HUDEP-2 (cell line): ENCODE measurements at regions not wholly inside any gene's neighbourhood (a gene's known extent, or its start where the extent isn't known, plus 50 kb on each side); places are given as distances from the start of the nearest gene placed in this dataset.

ENCODE experiments used
- DNase-seq, 76 experiments: peaks; one replicate each; lab custom pipeline; 2025; ENCODE audit not compliant: unreplicated experiment in 76 of 76; lab: John Stamatoyannopoulos, UW

GRCh38 chr5:40080191-40080590 is 599.5 kb upstream of the PTGER4 start:
- no peak for DNase-seq

GRCh38 chr5:40078898-40079575 is 600.7 kb upstream of the PTGER4 start:
- no peak for DNase-seq

GRCh38 chr5:40074826-40075225 is 604.9 kb upstream of the PTGER4 start:
- no peak for DNase-seq

GRCh38 chr5:40073927-40074326 is 605.8 kb upstream of the PTGER4 start:
- no peak for DNase-seq

- no peak for DNase-seq
Observed at GRCh38 chr5:40071870-40072269, 607.8 kb upstream of the PTGER4 start.

GRCh38 chr5:40066616-40067015 is 613.1 kb upstream of the PTGER4 start:
- no peak for DNase-seq

GRCh38 chr5:40052808-40053207 is 626.9 kb upstream of the PTGER4 start:
- DNase-seq: peak in 58 of 76 experiments; percentile 1 to 94 (median 60)

- DNase-seq: no peak
Observed at GRCh38 chr5:40046792-40047191, 622.0 kb upstream of the DAB2 start.

GRCh38 chr5:40045429-40045828 is 620.6 kb upstream of the DAB2 start:
- no peak for DNase-seq

GRCh38 chr5:40043916-40044315 is 619.1 kb upstream of the DAB2 start:
- no peak for DNase-seq

- DNase-seq: no peak
Observed at GRCh38 chr5:40041452-40041851, 616.7 kb upstream of the DAB2 start.

- DNase-seq: no peak
Observed at GRCh38 chr5:40037713-40038112, 612.9 kb upstream of the DAB2 start.

GRCh38 chr5:40034441-40034840 is 609.7 kb upstream of the DAB2 start:
- DNase-seq: peak in 6 of 76 experiments; percentile 4 to 29 (median 10)

GRCh38 chr5:40033411-40033810 is 608.6 kb upstream of the DAB2 start:
- DNase-seq: no peak

GRCh38 chr5:40033009-40033408 is 608.2 kb upstream of the DAB2 start:
- no peak for DNase-seq

- DNase-seq: no peak
Observed at GRCh38 chr5:40030661-40031060, 605.9 kb upstream of the DAB2 start.

- DNase-seq: no peak
Observed at GRCh38 chr5:40029711-40030495, 605.1 kb upstream of the DAB2 start.

- no peak for DNase-seq
Observed at GRCh38 chr5:40027400-40027799, 602.6 kb upstream of the DAB2 start.

- DNase-seq: no peak
Observed at GRCh38 chr5:40025586-40025985, 600.8 kb upstream of the DAB2 start.

GRCh38 chr5:40022057-40022456 is 597.3 kb upstream of the DAB2 start:
- DNase-seq: no peak

GRCh38 chr5:40021007-40021406 is 596.2 kb upstream of the DAB2 start:
- DNase-seq: no peak

GRCh38 chr5:40017918-40018317 is 593.1 kb upstream of the DAB2 start:
- no peak for DNase-seq
